IMR-90 (cell line): ENCODE measurements at regions not wholly inside any gene's neighbourhood (a gene's known extent, or its start where the extent isn't known, plus 50 kb on each side); places are given as distances from the start of the nearest gene placed in this dataset.

Experiments
- ATAC-seq: fragments of 200-7000 bp; cut with Tn5 transposase; 2 replicates; pipeline ENCODE4 v1.9.1; 2020; ENCODE audit warnings: low read depth, mild to moderate bottlenecking, moderate library complexity
- BruUV-seq: library from RNA; stranded (reverse); fragments of 400-500 nt; replicated peaks from 2 replicates; lab custom pipeline; 2021; lab: Mats Ljungman, UMichigan
- CTCF ChIA-PET: fragments of 300-600 bp; formaldehyde crosslinking; extraction: SDS; loops from one replicate; lab custom pipeline; 2021; ENCODE audit warnings: antibody characterized with exemption; lab: Yijun Ruan, JAX
- POLR2A ChIA-PET: fragments of 300-600 bp; sonication (Branson Sonifier 250); formaldehyde crosslinking; loops from one replicate; lab custom pipeline; 2022; ENCODE audit warnings: antibody characterized with exemption; ENCODE audit not compliant: unreplicated experiment; lab: Charles Lee
- DNase-seq: peaks from one replicate; pipeline ENCODE4 v3.0.0; 2013
- H2AFZ ChIP-seq: replicated peaks from 2 replicates; pipeline ENCODE3; 2013; ENCODE audit warnings: low read length, mild to moderate bottlenecking; ENCODE audit not compliant: poor library complexity
- H2AK5ac ChIP-seq: 2 replicates; pipeline ENCODE4 v1.6.1; 2013; ENCODE audit warnings: low read depth, low read length, inconsistent platforms
- H2AK9ac ChIP-seq: replicated peaks from 2 replicates; pipeline ENCODE3; 2013; ENCODE audit warnings: mild to moderate bottlenecking, low read depth, low read length, moderate library complexity; ENCODE audit not compliant: poor library complexity
- H2BK120ac ChIP-seq: 2 replicates; pipeline ENCODE4 v1.6.1; 2013; ENCODE audit warnings: low read depth, low read length, inconsistent platforms
- H2BK15ac ChIP-seq: 3 replicates; pipeline ENCODE4 v1.6.1; 2013; ENCODE audit warnings: low read depth, low read length, inconsistent platforms
- H2BK20ac ChIP-seq: 2 replicates; pipeline ENCODE4 v1.6.1; 2013; ENCODE audit warnings: low read depth, mild to moderate bottlenecking, inconsistent platforms, low read length, moderate library complexity
- H2BK5ac ChIP-seq: 2 replicates; pipeline ENCODE4 v1.6.1; 2013; ENCODE audit warnings: mild to moderate bottlenecking, low read depth, low read length, inconsistent platforms; ENCODE audit not compliant: poor library complexity, severe bottlenecking
- H3K14ac ChIP-seq: replicated peaks from 2 replicates; pipeline ENCODE4 v1.6.1; 2013; ENCODE audit warnings: low read depth, low read length, inconsistent platforms
- H3K18ac ChIP-seq: 2 replicates; pipeline ENCODE4 v1.6.1; 2013; ENCODE audit warnings: low read depth, low read length, control low read depth
- H3K23ac ChIP-seq: 2 replicates; pipeline ENCODE4 v1.6.1; 2013; ENCODE audit warnings: low read depth, low read length, inconsistent platforms
- H3K27ac ChIP-seq: 2 replicates; pipeline ENCODE4 v1.5.1; 2013; ENCODE audit warnings: mild to moderate bottlenecking, control low read depth, low read length; ENCODE audit not compliant: insufficient read depth
- H3K27me3 ChIP-seq: 2 replicates; pipeline ENCODE4 v1.6.1; 2013; ENCODE audit warnings: low read length; ENCODE audit not compliant: control insufficient read depth, insufficient read depth
- H3K36me3 ChIP-seq: 2 replicates; pipeline ENCODE4 v1.6.1; 2013; ENCODE audit warnings: low read length, mixed read lengths; ENCODE audit not compliant: control insufficient read depth, insufficient read depth
- H3K4ac ChIP-seq: 2 replicates; pipeline ENCODE4 v1.6.1; 2013; ENCODE audit warnings: low read depth, low read length, inconsistent platforms
- H3K4me1 ChIP-seq: 2 replicates; pipeline ENCODE4 v1.6.1; 2013; ENCODE audit warnings: low read length, mixed read lengths; ENCODE audit not compliant: control insufficient read depth, insufficient read depth
- H3K4me2 ChIP-seq: 2 replicates; pipeline ENCODE4 v1.6.1; 2013; ENCODE audit warnings: low read depth, mild to moderate bottlenecking, control low read depth, low read length, moderate library complexity
- H3K4me3 ChIP-seq: 2 replicates; pipeline ENCODE4 v1.5.1; 2013; ENCODE audit warnings: low read depth, mild to moderate bottlenecking, control low read depth, low read length, moderate library complexity; ENCODE audit not compliant: insufficient read depth
- H3K56ac ChIP-seq: 2 replicates; pipeline ENCODE4 v1.6.1; 2013; ENCODE audit warnings: low read length, inconsistent platforms; ENCODE audit not compliant: insufficient read depth; ENCODE audit errors: extremely low read depth
- H3K79me1 ChIP-seq, 2 experiments: 2 replicates each; pipeline ENCODE4 v1.6.1; 2013; ENCODE audit warnings: low read length in 2 of 2, inconsistent platforms in 1 of 2, low read depth in 1 of 2
- H3K9ac ChIP-seq: 2 replicates; pipeline ENCODE4 v1.6.1; 2013; ENCODE audit warnings: low read depth, low read length, control low read depth
- H3K9me1 ChIP-seq: 2 replicates; pipeline ENCODE4 v1.6.1; 2013; ENCODE audit warnings: low read length, inconsistent platforms; ENCODE audit not compliant: insufficient read depth
- H3K9me3 ChIP-seq: 2 replicates; pipeline ENCODE4 v1.6.1; 2013; ENCODE audit warnings: low read length; ENCODE audit not compliant: control insufficient read depth, insufficient read depth
- H4K20me1 ChIP-seq: 2 replicates; pipeline ENCODE4 v1.6.1; 2013; ENCODE audit warnings: low read length, inconsistent platforms; ENCODE audit not compliant: insufficient read depth
- H4K5ac ChIP-seq: 2 replicates; pipeline ENCODE4 v1.6.1; 2013; ENCODE audit warnings: mild to moderate bottlenecking, low read depth, low read length, control low read depth
- H4K8ac ChIP-seq, 2 experiments: 2 replicates each; pipeline ENCODE4 v1.6.1; 2013; ENCODE audit warnings: low read depth in 2 of 2, low read length in 2 of 2, control low read depth in 1 of 2, inconsistent platforms in 1 of 2
- H4K91ac ChIP-seq: 2 replicates; pipeline ENCODE4 v1.6.1; 2013; ENCODE audit warnings: low read depth, low read length, inconsistent platforms; ENCODE audit not compliant: insufficient read depth
- CHD1 ChIP-seq: IDR thresholded peaks from 2 replicates; pipeline ENCODE4 v1.6.1; 2012; ENCODE audit warnings: low read depth, low read length, improper control_type of control experiment
- CTCF ChIP-seq: conservative IDR thresholded peaks from 2 replicates; pipeline ENCODE4 v1.5.1; 2012; ENCODE audit warnings: mild to moderate bottlenecking, low read depth, low read length, improper control_type of control experiment
- MAFK ChIP-seq: IDR thresholded peaks from 2 replicates; pipeline ENCODE4 v1.6.1; 2012; ENCODE audit warnings: low read depth, low read length, improper control_type of control experiment
- MAZ ChIP-seq: IDR thresholded peaks from 2 replicates; pipeline ENCODE4 v1.6.1; 2012; ENCODE audit warnings: low read depth, mild to moderate bottlenecking, low read length, improper control_type of control experiment, moderate library complexity, borderline replicate concordance
- USF2 ChIP-seq: fragments of 150-350 bp; IDR thresholded peaks from 2 replicates; pipeline ENCODE4 v1.6.1; 2017; ENCODE audit warnings: mild to moderate bottlenecking, antibody characterized with exemption, low read length, low read depth
- WGBS, 2 experiments: methylation state at CpG; one replicate each; pipeline versions ENCODE4 v1.1.5 to v1.1.7; 2013; ENCODE audit warnings: missing lambda C conversion rate in 2 of 2; ENCODE audit not compliant: insufficient read length in 1 of 2; ENCODE audit errors: extremely low coverage in 2 of 2; 5-methylcytosine and 5-hydroxymethylcytosine counted together
- dilution Hi-C: fragments of 300-500 bp; cut with HindIII; formaldehyde crosslinking; loops from one replicate; pipeline ENCODE4 v1.14.3; 2018; ENCODE audit warnings: low sequenced_read_pairs; ENCODE audit not compliant: unreplicated experiment
- in situ Hi-C: fragments of 300-500 bp; cut with MboI; formaldehyde crosslinking; loops from 3 replicates; pipeline ENCODE4 v1.14.3; 2019; ENCODE audit warnings: low sequenced_read_pairs, inconsistent platforms, mixed read lengths
- intact Hi-C: fragments of 100-400 bp; cut with micrococcal nuclease; formaldehyde crosslinking; loops from 2 replicates; pipeline ENCODE4 v1.10.0; 2022

- Histone ChIP-seq H3K14ac (no peak overlapping the region), H3K27me3 (no peaks in the 10 kb centered on the region), H2AK9ac (no peak overlapping the region), H3K9ac (no peak overlapping the region), H3K4ac (no peak overlapping the region), H3K18ac (no peak overlapping the region), H4K5ac (no peak overlapping the region), H4K20me1 (no peaks in the 10 kb centered on the region), H3K36me3 (no peaks in the 10 kb centered on the region), H3K79me1 (no peaks in the 10 kb centered on the region), H3K23ac (no peak overlapping the region), H2AFZ (no peak overlapping the region), H3K9me3 (no peaks in the 10 kb centered on the region), H3K4me3 (no peak overlapping the region), H4K91ac (no peak overlapping the region), H3K4me1 (no peaks in the 10 kb centered on the region), H2BK5ac (no peak overlapping the region), H3K9me1 (no peaks in the 10 kb centered on the region), H3K27ac (no peak overlapping the region), H2BK120ac (no peak overlapping the region), H2BK20ac (no peak overlapping the region), H4K8ac (no peak overlapping the region), H2AK5ac (no peak overlapping the region), H3K4me2 (no peak overlapping the region), H3K56ac (no peak overlapping the region), H2BK15ac (no peak overlapping the region)
- intact Hi-C loops: no loop called here
- no peak for DNase-seq
- no CpG with 5 or more reads among the region's 2 CpGs for WGBS, 2 experiments
- ChIA-PET CTCF (interaction anchor here (0.5 kb wide), 1 partner anchor 1981 kb away, joined by 4 read pairs; no protein-coding TSS in a partner anchor), POLR2A (no interaction called here)
- in situ Hi-C loops: no loop called here
- ATAC-seq: no peak
- dilution Hi-C loops: no loop called here
- no TSS peak for BruUV-seq
- no peak for TF ChIP-seq MAZ
- no peak for TF ChIP-seq USF2
- no peak for TF ChIP-seq CHD1
- no peak for TF ChIP-seq MAFK
- no peak for TF ChIP-seq CTCF
Observed at GRCh38 chr2:58568901-58569300, 327.8 kb upstream of the FANCL start.
